Limb (tissue), 2 donors: ENCODE measurements at regions not wholly inside any gene's neighbourhood (a gene's known extent, or its start where the extent isn't known, plus 50 kb on each side); places are given as distances from the start of the nearest gene placed in this dataset.
"Not testable (repeated sequence)": the region's sequence is repeated elsewhere in the genome, so short reads cannot be mapped to it uniquely, and the experiment has no call there.

Experiments used
- DNase-seq, 2 donors: peaks; one replicate each; pipeline ENCODE4 v3.0.0-alpha.2; 2016; ENCODE audit errors: extremely low spot score in 2 of 2

- no peak for DNase-seq
Measured at GRCh38 chr5:93224624-93225023, 356.4 kb downstream of the NR2F1-AS1 start.

GRCh38 chr5:93221773-93222172 is 359.2 kb downstream of the NR2F1-AS1 start:
- DNase-seq = no peak

- DNase-seq = no peak
Measured at GRCh38 chr5:93220431-93220830, 360.6 kb downstream of the NR2F1-AS1 start.

- DNase-seq = no peak
Measured at GRCh38 chr5:93219641-93220145, 361.3 kb downstream of the NR2F1-AS1 start.

GRCh38 chr5:93213111-93213794 is 367.8 kb downstream of the NR2F1-AS1 start:
- DNase-seq = not testable (repeated sequence)

GRCh38 chr5:93209476-93209875 is 371.5 kb downstream of the NR2F1-AS1 start:
- DNase-seq = no peak

- DNase-seq = no peak
Measured at GRCh38 chr5:93208141-93208751, 372.8 kb downstream of the NR2F1-AS1 start.

GRCh38 chr5:93206203-93206602 is 374.8 kb downstream of the NR2F1-AS1 start:
- DNase-seq = no peak

- DNase-seq = no peak
Measured at GRCh38 chr5:93201061-93201460, 380.0 kb downstream of the NR2F1-AS1 start.

GRCh38 chr5:93196986-93197385 is 384.0 kb downstream of the NR2F1-AS1 start:
- DNase-seq = no peak

- DNase-seq = no peak
Measured at GRCh38 chr5:93193431-93194347, 387.3 kb downstream of the NR2F1-AS1 start.

- no peak for DNase-seq
Measured at GRCh38 chr5:93192683-93193082, 388.3 kb downstream of the NR2F1-AS1 start.

- DNase-seq = no peak
Measured at GRCh38 chr5:93192087-93192486, 388.9 kb downstream of the NR2F1-AS1 start.

- no peak for DNase-seq
Measured at GRCh38 chr5:93191035-93191817, 389.8 kb downstream of the NR2F1-AS1 start.

- DNase-seq = no peak
Measured at GRCh38 chr5:93189707-93190120, 391.3 kb downstream of the NR2F1-AS1 start.

- DNase-seq = no peak
Measured at GRCh38 chr5:93188876-93189485, 392.0 kb downstream of the NR2F1-AS1 start.

- DNase-seq = no peak
Measured at GRCh38 chr5:93186076-93186682, 394.8 kb downstream of the NR2F1-AS1 start.

GRCh38 chr5:93184041-93184440 is 397.0 kb downstream of the NR2F1-AS1 start:
- DNase-seq = no peak

GRCh38 chr5:93179466-93179865 is 401.6 kb downstream of the NR2F1-AS1 start:
- no peak for DNase-seq

GRCh38 chr5:93174930-93175329 is 406.1 kb downstream of the NR2F1-AS1 start:
- DNase-seq = no peak
